A549 (cell line): ENCODE measurements at regions not wholly inside any gene's neighbourhood (a gene's known extent, or its start where the extent isn't known, plus 50 kb on each side); places are given as distances from the start of the nearest gene placed in this dataset.

Source experiments
- CTCF ChIP-seq: fragments of >200 bp; sonication (Bioruptor Twin); formaldehyde crosslinking; IDR thresholded peaks from 3 replicates; pipeline ENCODE4 v1.5.1; 2016
- EP300 ChIP-seq, 2 experiments: fragments of >200 bp; sonication (Bioruptor Twin); formaldehyde crosslinking; IDR thresholded peaks; 2 replicates in 1 of 2; 3 replicates in 1 of 2; pipeline ENCODE4 v1.6.1; 2016 to 2017
- HDAC2 ChIP-seq: fragments of 200-600 bp; sonication (generic); IDR thresholded peaks from 2 replicates; pipeline ENCODE4 v1.6.1; 2016
- HOXB5 ChIP-seq: fragments of 250-450 bp; sonication (Bioruptor Pico); IDR thresholded peaks from 2 replicates; pipeline ENCODE4 v1.5.0; 2020; ENCODE audit warnings: mild to moderate bottlenecking, moderate library complexity
- JUN ChIP-seq, 2 experiments: fragments of >200 bp; sonication (Bioruptor Twin); formaldehyde crosslinking; IDR thresholded peaks; 2 replicates in 1 of 2; 3 replicates in 1 of 2; pipeline ENCODE4 v1.6.1; 2016 to 2017
- MAFK ChIP-seq: fragments of 450-650 bp; IDR thresholded peaks from 2 replicates; pipeline ENCODE4 v1.6.1; 2014; ENCODE audit not compliant: partially characterized antibody
- POLR2A ChIP-seq: IDR thresholded peaks from 2 replicates; pipeline ENCODE4 v1.6.1; 2012; ENCODE audit warnings: mild to moderate bottlenecking, low read length
- RFX5 ChIP-seq: fragments of 450-650 bp; IDR thresholded peaks from 2 replicates; pipeline ENCODE4 v1.7.1; 2014; ENCODE audit warnings: antibody characterized with exemption, mild to moderate bottlenecking, moderate library complexity
- ZNF302 ChIP-seq: fragments of 250-450 bp; sonication (Bioruptor Pico); IDR thresholded peaks from 2 replicates; pipeline ENCODE4 v1.9.0; 2021; ENCODE audit warnings: inconsistent platforms, mild to moderate bottlenecking, moderate library complexity
- TF ChIP-seq, protein P1 (sequence below): IDR thresholded peaks from 2 replicates; pipeline ENCODE4 v1.6.1; 2012
- TF ChIP-seq, protein P2 (sequence below): fragments of 250-450 bp; sonication (Bioruptor Pico); IDR thresholded peaks from 2 replicates; pipeline ENCODE4 v1.5.0; 2021; ENCODE audit warnings: mild to moderate bottlenecking, moderate library complexity, borderline replicate concordance
- TF ChIP-seq, protein P3 (sequence below): IDR thresholded peaks from 2 replicates; pipeline ENCODE4 v1.6.1; 2012

GRCh38 chr5:85375525-85375924 is 990.8 kb upstream of the EDIL3 start:
- TF ChIP-seq RFX5 = no peak
- no peak for TF ChIP-seq HDAC2
- TF ChIP-seq ZNF302 (CRISPR knock-in tag) = no peak
- TF ChIP-seq, protein P1, sequence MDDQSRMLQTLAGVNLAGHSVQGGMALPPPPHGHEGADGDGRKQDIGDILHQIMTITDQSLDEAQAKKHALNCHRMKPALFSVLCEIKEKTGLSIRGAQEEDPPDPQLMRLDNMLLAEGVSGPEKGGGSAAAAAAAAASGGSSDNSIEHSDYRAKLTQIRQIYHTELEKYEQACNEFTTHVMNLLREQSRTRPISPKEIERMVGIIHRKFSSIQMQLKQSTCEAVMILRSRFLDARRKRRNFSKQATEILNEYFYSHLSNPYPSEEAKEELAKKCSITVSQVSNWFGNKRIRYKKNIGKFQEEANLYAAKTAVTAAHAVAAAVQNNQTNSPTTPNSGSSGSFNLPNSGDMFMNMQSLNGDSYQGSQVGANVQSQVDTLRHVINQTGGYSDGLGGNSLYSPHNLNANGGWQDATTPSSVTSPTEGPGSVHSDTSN = no peak
- TF ChIP-seq JUN (IDR thresholded peaks at IDR 0.05) = no peak
- no peak for TF ChIP-seq POLR2A
- no peak for TF ChIP-seq MAFK
- no peak for TF ChIP-seq CTCF
- TF ChIP-seq, protein P2, sequence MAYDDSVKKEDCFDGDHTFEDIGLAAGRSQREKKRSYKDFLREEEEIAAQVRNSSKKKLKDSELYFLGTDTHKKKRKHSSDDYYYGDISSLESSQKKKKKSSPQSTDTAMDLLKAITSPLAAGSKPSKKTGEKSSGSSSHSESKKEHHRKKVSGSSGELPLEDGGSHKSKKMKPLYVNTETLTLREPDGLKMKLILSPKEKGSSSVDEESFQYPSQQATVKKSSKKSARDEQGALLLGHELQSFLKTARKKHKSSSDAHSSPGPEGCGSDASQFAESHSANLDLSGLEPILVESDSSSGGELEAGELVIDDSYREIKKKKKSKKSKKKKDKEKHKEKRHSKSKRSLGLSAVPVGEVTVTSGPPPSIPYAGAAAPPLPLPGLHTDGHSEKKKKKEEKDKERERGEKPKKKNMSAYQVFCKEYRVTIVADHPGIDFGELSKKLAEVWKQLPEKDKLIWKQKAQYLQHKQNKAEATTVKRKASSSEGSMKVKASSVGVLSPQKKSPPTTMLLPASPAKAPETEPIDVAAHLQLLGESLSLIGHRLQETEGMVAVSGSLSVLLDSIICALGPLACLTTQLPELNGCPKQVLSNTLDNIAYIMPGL = no peak
- TF ChIP-seq, protein P3, sequence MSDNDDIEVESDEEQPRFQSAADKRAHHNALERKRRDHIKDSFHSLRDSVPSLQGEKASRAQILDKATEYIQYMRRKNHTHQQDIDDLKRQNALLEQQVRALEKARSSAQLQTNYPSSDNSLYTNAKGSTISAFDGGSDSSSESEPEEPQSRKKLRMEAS = no peak
- TF ChIP-seq EP300 (IDR thresholded peaks at IDR 0.05) = no peak
- no peak for TF ChIP-seq HOXB5 (CRISPR knock-in tag)
